Stimulated activated memory B cell treated with anti-CD40 and anti-IgM and Interleukin-4, amounts not matched to agents 10 μg/mL and 1 μg/mL and 100 μg/mL, for 72 hours (primary cell): ENCODE measurements at regions not wholly inside any gene's neighbourhood (a gene's known extent, or its start where the extent isn't known, plus 50 kb on each side); places are given as distances from the start of the nearest gene placed in this dataset.
"Not testable (repeated sequence)": the region's sequence is repeated elsewhere in the genome, so short reads cannot be mapped to it uniquely, and the experiment has no call there.

Experiments
- ATAC-seq: fragments of 150-1000 bp; cut with Tn5 transposase; 2 replicates; pipeline ENCODE4 v1.10.0; 2021
- H3K27ac Mint-ChIP-seq: one replicate; pipeline ENCODE4 v1.8.0; 2022; ENCODE audit warnings: mild to moderate bottlenecking, mixed read lengths
- H3K27me3 Mint-ChIP-seq: one replicate; pipeline ENCODE4 v1.8.0; 2022; ENCODE audit warnings: mixed read lengths
- H3K36me3 Mint-ChIP-seq: one replicate; pipeline ENCODE4 v1.8.0; 2022; ENCODE audit warnings: mixed read lengths
- H3K4me1 Mint-ChIP-seq: one replicate; pipeline ENCODE4 v1.8.0; 2022; ENCODE audit warnings: mixed read lengths
- H3K4me3 Mint-ChIP-seq: one replicate; pipeline ENCODE4 v1.8.0; 2022; ENCODE audit warnings: mild to moderate bottlenecking, moderate library complexity, mixed read lengths
- H3K9me3 Mint-ChIP-seq: one replicate; pipeline ENCODE4 v1.8.0; 2022; ENCODE audit warnings: mixed read lengths

DNA sequence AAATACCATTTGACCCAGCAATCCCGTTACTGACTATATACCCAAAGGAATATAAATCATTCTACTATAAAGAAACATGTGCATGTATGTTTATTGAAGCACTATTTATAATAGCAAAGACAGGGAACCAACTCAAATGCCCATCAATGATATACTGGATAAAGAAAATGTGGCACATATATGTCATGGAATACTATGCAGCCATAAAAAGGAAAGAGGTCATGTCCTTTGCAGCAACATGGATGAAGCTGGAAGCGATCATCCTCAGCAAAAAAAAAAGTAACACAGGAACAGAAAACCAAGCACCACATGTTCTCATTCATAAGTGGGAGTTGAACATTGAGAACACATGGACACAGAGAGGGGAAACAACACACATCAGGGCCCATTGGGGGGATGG, 99.9 kb upstream of the THUMPD2 start:
- ATAC-seq, H3K27me3 Mint-ChIP-seq, H3K9me3 Mint-ChIP-seq, H3K27ac Mint-ChIP-seq, H3K4me3 Mint-ChIP-seq, H3K4me1 Mint-ChIP-seq, H3K36me3 Mint-ChIP-seq: not testable (repeated sequence)

DNA sequence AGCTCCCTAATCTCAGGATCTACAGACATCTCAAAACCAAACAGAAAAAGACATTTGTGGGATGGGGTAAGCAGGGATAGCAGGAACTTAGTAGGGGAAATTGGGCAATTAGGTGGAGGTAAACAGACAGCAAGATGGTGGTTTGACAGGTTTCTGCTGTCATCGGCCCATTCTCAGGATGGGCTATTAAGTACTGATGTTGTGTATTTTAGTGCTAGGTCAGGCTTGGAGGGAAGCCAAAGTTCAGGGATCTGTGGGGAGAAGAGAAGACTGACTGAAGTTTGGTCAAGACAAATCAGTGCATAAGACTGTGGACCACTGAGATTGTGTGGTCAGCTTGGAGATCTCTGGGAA, 96.8 kb upstream of the THUMPD2 start:
- H3K4me1 Mint-ChIP-seq, result no peaks in the 10 kb centered on the region
- H3K27ac Mint-ChIP-seq, result no peak overlapping the region
- H3K27me3 Mint-ChIP-seq, result peaks cover 18% of the 10 kb centered on the region
- H3K36me3 Mint-ChIP-seq, result peaks cover 5% of the 10 kb centered on the region
- ATAC-seq, result no peak
- H3K4me3 Mint-ChIP-seq, result no peak overlapping the region
- peaks cover 3% of the 10 kb centered on the region for H3K9me3 Mint-ChIP-seq

GRCh38 chr2:39875182-39875913, 96.3 kb upstream of the THUMPD2 start:
- Mint-ChIP-seq H3K4me3 (no peak overlapping the region), H3K9me3 (peaks cover 3% of the 10 kb centered on the region), H3K36me3 (peaks cover 5% of the 10 kb centered on the region), H3K27me3 (peaks cover 18% of the 10 kb centered on the region), H3K27ac (no peak overlapping the region), H3K4me1 (no peaks in the 10 kb centered on the region)
- no peak for ATAC-seq

DNA sequence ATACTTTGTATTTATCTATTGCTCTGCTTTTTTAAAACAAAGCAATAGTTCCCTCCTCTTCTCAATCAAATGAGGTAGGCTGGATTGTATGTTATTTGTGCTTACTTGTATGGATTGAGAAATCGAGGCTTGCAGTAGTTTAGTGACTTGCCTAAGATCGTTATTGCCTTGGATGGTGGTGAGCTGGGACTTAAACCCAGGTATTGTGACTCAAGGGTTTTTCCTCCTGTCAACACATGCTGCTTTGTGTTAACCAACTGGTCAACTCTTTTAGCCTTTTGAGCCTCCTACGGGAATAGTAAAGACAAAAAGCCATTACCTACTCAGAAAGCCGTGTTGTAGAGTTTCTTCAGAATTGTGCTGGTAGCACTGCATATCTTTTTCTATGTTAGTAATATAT, 95.2 kb upstream of the THUMPD2 start:
- peaks cover 18% of the 10 kb centered on the region for H3K27me3 Mint-ChIP-seq
- H3K4me1 Mint-ChIP-seq, result no peaks in the 10 kb centered on the region
- ATAC-seq, result no peak
- no peak overlapping the region for H3K27ac Mint-ChIP-seq
- H3K36me3 Mint-ChIP-seq, result peaks cover 4% of the 10 kb centered on the region
- peaks cover 3% of the 10 kb centered on the region for H3K9me3 Mint-ChIP-seq
- no peak overlapping the region for H3K4me3 Mint-ChIP-seq

- no peak overlapping the region for H3K27ac Mint-ChIP-seq
Observed at GRCh38 chr2:39873586-39873985, 94.5 kb upstream of the THUMPD2 start.

GRCh38 chr2:39872748-39873147, 93.7 kb upstream of the THUMPD2 start:
- H3K36me3 Mint-ChIP-seq, result no peaks in the 10 kb centered on the region
- no peaks in the 10 kb centered on the region for H3K4me1 Mint-ChIP-seq
- ATAC-seq, result no peak
- H3K27me3 Mint-ChIP-seq, result peaks cover 23% of the 10 kb centered on the region
- H3K4me3 Mint-ChIP-seq, result no peak overlapping the region
- H3K9me3 Mint-ChIP-seq, result no peaks in the 10 kb centered on the region
- H3K27ac Mint-ChIP-seq, result no peak overlapping the region

More at GRCh38 chr2:39873586-39873985, 94.5 kb upstream of the THUMPD2 start:
- H3K4me3 Mint-ChIP-seq, result no peak overlapping the region
- H3K9me3 Mint-ChIP-seq, result no peaks in the 10 kb centered on the region
- ATAC-seq, result no peak
- H3K36me3 Mint-ChIP-seq, result no peaks in the 10 kb centered on the region
- peaks cover 18% of the 10 kb centered on the region for H3K27me3 Mint-ChIP-seq
- no peaks in the 10 kb centered on the region for H3K4me1 Mint-ChIP-seq

- no peaks in the 10 kb centered on the region for H3K4me1 Mint-ChIP-seq
- peaks cover 18% of the 10 kb centered on the region for H3K27me3 Mint-ChIP-seq
- H3K27ac Mint-ChIP-seq, result no peak overlapping the region
- H3K4me3 Mint-ChIP-seq, result no peak overlapping the region
- H3K36me3 Mint-ChIP-seq, result no peaks in the 10 kb centered on the region
- H3K9me3 Mint-ChIP-seq, result no peaks in the 10 kb centered on the region
- ATAC-seq, result no peak
Observed at GRCh38 chr2:39871291-39871761, 92.3 kb upstream of the THUMPD2 start.

DNA sequence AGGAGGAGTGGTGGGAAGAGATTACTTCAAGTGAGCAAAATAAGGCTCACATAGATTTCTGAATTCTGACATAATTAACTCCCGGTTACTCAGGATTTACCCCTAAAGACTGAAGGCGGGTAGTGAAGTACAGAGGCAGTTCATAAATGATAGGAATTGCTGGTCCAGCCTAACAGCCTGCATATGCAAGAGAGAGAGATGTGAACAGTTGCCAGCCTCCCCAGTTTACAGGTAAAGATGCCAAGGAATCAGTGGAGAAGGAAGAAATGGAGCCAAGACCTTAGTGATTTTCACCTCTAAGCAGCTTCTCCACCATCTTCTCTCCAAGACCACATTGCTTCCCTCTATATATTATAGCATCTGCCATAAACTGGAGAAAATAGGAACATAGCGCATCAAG, 91.8 kb upstream of the THUMPD2 start:
- Mint-ChIP-seq H3K4me3 (no peak overlapping the region), H3K4me1 (no peaks in the 10 kb centered on the region), H3K27me3 (peaks cover 18% of the 10 kb centered on the region), H3K36me3 (no peaks in the 10 kb centered on the region), H3K9me3 (no peaks in the 10 kb centered on the region), H3K27ac (no peak overlapping the region)
- no peak for ATAC-seq

DNA sequence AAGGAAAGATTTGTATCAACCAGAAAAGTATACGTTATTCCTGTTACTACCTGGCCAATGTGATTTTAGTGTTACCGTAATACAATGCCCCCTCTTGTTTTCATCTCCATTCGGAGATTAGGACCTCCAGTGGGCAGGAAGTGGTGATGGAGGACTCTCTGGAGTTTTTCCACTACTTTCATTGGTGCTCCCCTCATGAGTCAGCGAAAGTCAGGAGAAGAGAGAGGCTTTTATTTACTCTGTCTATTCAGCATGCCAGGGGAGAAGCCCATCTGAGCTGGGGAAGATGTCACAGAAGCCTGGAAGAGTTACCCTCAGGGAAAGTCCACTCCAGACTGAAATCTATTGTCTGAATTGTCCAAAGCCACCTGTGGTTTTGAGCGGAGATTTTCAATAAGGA, 88.2 kb upstream of the THUMPD2 start:
- Mint-ChIP-seq H3K27me3 (peaks cover 14% of the 10 kb centered on the region), H3K9me3 (peaks cover 13% of the 10 kb centered on the region), H3K36me3 (peaks cover 6% of the 10 kb centered on the region), H3K4me3 (no peak overlapping the region), H3K4me1 (no peaks in the 10 kb centered on the region), H3K27ac (no peak overlapping the region)
- ATAC-seq, result no peak

GRCh38 chr2:39865751-39866150, 86.7 kb upstream of the THUMPD2 start:
- Mint-ChIP-seq H3K27ac (no peak overlapping the region), H3K4me3 (no peak overlapping the region), H3K27me3 (peaks cover 10% of the 10 kb centered on the region), H3K4me1 (no peaks in the 10 kb centered on the region), H3K9me3 (peaks cover 13% of the 10 kb centered on the region), H3K36me3 (peaks cover 6% of the 10 kb centered on the region)
- no peak for ATAC-seq

GRCh38 chr2:39863672-39864071, 84.6 kb upstream of the THUMPD2 start:
- not testable (repeated sequence) for ATAC-seq

DNA sequence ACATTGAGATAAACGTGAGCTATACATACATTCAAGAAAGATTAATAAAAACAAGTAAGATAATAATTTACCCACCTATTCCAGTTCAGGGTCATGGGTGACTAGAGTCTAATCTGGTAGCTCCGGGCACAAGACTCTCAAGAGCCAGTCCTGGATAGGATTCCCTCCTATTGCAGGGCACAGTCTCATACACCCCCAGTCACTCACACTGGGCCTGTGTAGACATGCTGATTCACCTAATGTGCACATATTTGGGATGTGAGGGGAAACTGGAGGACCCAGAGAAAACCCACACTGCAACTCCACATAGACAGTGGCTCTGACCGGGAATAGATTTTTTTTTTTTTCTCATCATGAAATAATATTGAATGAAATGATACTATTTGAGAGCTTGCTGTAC, 81.5 kb upstream of the THUMPD2 start:
- Mint-ChIP-seq H3K4me1 (no peaks in the 10 kb centered on the region), H3K27me3 (peaks cover 18% of the 10 kb centered on the region), H3K4me3 (no peak overlapping the region), H3K27ac (no peak overlapping the region), H3K9me3 (peaks cover 13% of the 10 kb centered on the region), H3K36me3 (peaks cover 6% of the 10 kb centered on the region)
- no peak for ATAC-seq

More at GRCh38 chr2:39863672-39864071, 84.6 kb upstream of the THUMPD2 start:
- not testable (repeated sequence) for H3K4me3 Mint-ChIP-seq, H3K36me3 Mint-ChIP-seq, H3K27ac Mint-ChIP-seq, H3K4me1 Mint-ChIP-seq
- peaks cover 13% of the 10 kb centered on the region for H3K9me3 Mint-ChIP-seq
- peaks cover 18% of the 10 kb centered on the region for H3K27me3 Mint-ChIP-seq

GRCh38 chr2:39858677-39859076, 79.6 kb upstream of the THUMPD2 start:
- Mint-ChIP-seq H3K9me3 (peaks cover 6% of the 10 kb centered on the region), H3K36me3 (peaks cover 6% of the 10 kb centered on the region), H3K27ac (no peak overlapping the region), H3K4me1 (peaks cover 7% of the 10 kb centered on the region), H3K4me3 (no peak overlapping the region), H3K27me3 (peaks cover 18% of the 10 kb centered on the region)
- ATAC-seq, result no peak

GRCh38 chr2:39855856-39856255, 76.8 kb upstream of the THUMPD2 start:
- Mint-ChIP-seq H3K36me3 (no peaks in the 10 kb centered on the region), H3K27ac (no peak overlapping the region), H3K9me3 (no peaks in the 10 kb centered on the region), H3K4me1 (peaks cover 21% of the 10 kb centered on the region), H3K4me3 (no peak overlapping the region), H3K27me3 (peaks cover 18% of the 10 kb centered on the region)
- ATAC-seq, result no peak

DNA sequence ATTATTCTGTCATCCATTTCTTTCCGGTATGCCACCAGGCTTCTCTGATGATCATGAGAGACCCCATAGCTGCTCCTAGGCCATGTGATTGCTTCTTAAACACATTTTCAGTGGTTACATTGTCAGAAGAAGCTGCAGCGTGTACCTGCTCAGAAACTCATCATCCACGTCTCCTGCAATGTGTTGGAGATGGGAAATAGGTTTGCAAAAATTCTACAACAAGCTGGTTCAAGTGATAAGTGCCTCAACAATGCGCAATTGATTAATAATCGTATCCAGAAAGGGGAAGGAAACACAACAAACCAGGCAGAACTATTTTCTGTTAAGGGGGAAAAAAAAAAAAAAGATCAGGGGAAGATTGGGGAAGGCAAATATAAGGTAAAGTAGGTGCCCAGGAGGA, 75.7 kb upstream of the THUMPD2 start:
- no peak overlapping the region for H3K27ac Mint-ChIP-seq
- ATAC-seq, result no peak
- H3K4me3 Mint-ChIP-seq, result no peak overlapping the region
- H3K27me3 Mint-ChIP-seq, result peaks cover 18% of the 10 kb centered on the region
- H3K36me3 Mint-ChIP-seq, result no peaks in the 10 kb centered on the region
- peaks cover 21% of the 10 kb centered on the region for H3K4me1 Mint-ChIP-seq
- no peaks in the 10 kb centered on the region for H3K9me3 Mint-ChIP-seq

DNA sequence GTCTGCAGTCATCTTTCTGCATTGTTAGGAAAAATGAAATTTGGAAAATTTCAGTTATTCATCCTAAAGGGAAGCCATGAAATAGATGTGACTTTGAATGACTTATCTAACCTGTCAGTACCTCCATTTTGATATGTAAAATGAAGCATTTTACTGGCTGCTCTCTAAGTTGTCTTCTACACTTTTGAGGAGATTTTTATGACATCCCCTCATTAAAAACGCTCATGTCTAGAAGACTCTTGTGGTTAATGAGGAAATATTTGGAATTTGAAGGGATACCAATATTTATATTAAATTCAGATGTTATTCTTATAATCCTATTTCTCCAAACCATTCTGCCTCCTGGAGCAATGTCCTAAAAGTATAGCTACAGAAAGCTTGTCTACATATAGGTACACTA, 73.8 kb upstream of the THUMPD2 start:
- Mint-ChIP-seq H3K27ac (no peak overlapping the region), H3K36me3 (no peaks in the 10 kb centered on the region), H3K4me1 (peaks cover 21% of the 10 kb centered on the region), H3K9me3 (no peaks in the 10 kb centered on the region), H3K27me3 (peaks cover 10% of the 10 kb centered on the region), H3K4me3 (no peak overlapping the region)
- ATAC-seq, result no peak
